GM12865 (cell line): ENCODE measurements at regions not wholly inside any gene's neighbourhood (a gene's known extent, or its start where the extent isn't known, plus 50 kb on each side); places are given as distances from the start of the nearest gene placed in this dataset.

Source experiments
- DNase-seq: peaks from one replicate; pipeline ENCODE4 v3.0.0; 2010; ENCODE audit warnings: low read depth
- H3K4me3 ChIP-seq: 2 replicates; pipeline ENCODE4 v1.5.1; 2011; ENCODE audit warnings: mild to moderate bottlenecking, low read depth, low read length, control low read depth
- TF ChIP-seq, protein P1 (sequence below): IDR thresholded peaks from 2 replicates; pipeline ENCODE4 v1.5.1; 2011; ENCODE audit warnings: low read length, control low read depth, low read depth, inconsistent platforms; ENCODE audit not compliant: insufficient read depth; ENCODE audit errors: missing control alignments

DNA sequence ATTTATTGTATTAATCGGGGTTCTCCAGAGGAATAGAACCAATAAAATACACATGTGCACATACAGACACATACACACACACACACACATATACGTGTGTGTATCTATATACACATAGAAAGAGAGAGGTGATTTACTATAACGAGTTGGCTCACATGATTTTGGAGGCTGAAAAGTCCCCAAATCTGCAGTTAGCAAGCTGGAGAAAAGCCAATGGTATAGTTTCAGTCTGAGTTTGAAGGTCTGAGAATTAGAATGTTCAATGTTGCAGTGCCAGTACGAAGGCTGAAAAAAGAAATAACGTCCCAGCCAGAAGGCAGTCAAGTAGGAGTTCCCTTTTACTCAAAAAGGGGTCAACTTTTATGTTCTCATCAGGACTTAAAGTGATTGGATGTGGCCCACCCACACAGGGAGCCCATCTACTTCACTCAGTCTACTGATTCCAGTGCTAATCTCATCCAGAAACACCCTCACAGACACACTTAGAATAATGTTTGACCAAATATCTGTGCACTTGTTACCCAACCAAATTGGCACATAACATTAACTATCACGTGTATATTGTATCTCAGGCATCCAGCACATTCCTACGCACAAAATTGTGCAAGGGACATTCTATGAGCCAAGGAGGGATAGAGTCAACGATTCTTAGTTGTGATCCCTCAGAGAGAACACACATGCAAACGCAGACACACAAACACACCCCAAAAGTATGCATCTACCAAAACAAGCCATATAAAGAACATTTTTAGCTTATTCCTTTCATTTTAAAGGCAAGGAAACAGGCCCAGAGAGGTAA is 195.5 kb upstream of the DUSP10 start:
- TF ChIP-seq, protein P1, sequence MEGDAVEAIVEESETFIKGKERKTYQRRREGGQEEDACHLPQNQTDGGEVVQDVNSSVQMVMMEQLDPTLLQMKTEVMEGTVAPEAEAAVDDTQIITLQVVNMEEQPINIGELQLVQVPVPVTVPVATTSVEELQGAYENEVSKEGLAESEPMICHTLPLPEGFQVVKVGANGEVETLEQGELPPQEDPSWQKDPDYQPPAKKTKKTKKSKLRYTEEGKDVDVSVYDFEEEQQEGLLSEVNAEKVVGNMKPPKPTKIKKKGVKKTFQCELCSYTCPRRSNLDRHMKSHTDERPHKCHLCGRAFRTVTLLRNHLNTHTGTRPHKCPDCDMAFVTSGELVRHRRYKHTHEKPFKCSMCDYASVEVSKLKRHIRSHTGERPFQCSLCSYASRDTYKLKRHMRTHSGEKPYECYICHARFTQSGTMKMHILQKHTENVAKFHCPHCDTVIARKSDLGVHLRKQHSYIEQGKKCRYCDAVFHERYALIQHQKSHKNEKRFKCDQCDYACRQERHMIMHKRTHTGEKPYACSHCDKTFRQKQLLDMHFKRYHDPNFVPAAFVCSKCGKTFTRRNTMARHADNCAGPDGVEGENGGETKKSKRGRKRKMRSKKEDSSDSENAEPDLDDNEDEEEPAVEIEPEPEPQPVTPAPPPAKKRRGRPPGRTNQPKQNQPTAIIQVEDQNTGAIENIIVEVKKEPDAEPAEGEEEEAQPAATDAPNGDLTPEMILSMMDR, result no peak
- peak; percentile 67 for DNase-seq
- no peak overlapping the region for H3K4me3 ChIP-seq

DNA sequence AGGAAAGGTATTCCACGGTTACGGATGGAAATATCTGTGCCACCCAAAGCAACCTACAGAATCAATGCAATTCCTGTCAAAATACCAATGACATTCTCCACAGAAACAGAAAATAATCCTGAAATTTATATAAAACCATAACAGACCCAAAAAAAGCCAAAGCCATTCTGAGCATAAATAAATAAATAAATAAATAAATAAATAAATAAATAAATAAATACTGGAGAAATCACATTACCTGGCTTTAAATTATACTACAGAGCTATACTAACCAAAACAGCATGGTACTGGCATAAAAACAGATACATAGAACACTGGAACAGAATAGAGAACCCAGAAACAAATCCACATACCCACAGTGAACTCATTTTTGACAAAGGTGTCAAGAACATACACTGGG is 191.9 kb upstream of the DUSP10 start:
- TF ChIP-seq, protein P1, result no peak
- no peak for DNase-seq
- no peak overlapping the region for H3K4me3 ChIP-seq

DNA sequence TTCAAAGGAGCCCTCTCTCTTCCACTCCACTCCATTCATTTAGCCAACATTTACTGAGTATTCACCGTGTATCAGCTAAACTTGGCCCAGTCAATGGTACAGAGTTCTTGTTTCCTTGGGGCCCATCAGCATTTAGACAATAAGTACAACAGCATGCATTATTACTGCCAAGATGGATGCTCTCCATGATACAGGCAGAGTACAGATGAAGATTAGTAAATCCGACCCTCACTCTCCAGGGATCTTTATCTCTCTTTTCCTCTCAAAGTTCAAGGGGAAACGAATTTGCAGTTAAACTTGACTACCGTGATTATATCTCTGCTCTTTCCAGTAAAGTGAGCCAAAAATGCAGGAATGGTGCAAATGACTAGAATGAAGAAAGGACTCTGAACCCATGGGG is 184.6 kb upstream of the DUSP10 start:
- DNase-seq, result no peak
- TF ChIP-seq, protein P1, result no peak
- no peak overlapping the region for H3K4me3 ChIP-seq

DNA sequence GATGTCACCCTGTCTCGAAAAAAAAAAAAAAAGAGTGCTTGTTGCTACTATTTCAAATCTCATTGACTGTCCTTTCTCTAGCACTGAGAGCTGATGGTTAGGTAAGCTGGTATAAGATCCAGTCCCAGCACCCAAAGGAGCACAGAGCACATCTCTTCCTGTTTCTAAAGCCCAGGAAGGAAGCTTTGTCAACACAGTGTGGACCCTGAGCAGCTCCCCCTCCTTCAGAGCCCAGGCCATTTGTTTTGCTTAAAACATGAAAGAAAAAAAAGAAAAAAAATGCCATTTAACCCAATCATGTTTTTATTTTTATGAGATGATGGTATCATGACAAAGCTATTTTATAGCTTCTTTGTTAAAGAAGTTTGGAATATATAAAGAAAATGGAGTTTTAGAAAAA is 184.1 kb upstream of the DUSP10 start:
- no peak for DNase-seq
- H3K4me3 ChIP-seq, result no peak overlapping the region
- TF ChIP-seq, protein P1, result no peak

DNA sequence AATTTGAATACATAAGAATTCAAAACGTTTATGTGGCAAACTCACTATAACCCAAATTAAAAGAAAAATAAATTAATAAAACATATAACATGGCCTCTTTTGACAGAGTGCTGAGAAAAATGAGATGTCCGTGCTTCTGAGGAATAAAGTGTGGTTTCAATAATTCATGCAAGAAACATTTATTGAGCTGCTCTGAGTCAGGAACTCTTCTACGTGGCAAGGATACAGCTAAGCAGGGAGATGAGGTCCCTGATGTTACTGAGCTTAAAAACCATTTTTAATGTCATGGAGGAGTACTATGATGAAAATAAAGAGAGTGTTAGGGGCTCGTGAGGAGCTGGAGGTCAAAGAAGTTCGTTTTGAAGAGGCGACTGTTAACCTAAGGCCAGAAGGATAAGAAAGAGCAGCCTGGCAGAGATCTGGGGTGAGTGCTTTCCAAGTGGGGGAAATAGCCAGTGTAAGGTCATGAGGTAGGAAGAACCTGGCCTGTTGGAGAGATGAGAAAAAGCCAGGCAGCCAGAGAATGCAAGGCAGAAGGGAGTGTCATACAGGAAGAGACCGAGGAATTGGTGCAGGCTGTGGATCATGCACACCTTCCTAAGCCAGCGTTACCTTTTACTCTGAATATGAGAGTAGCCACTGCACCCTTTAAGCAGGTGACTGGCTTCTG is 182.2 kb upstream of the DUSP10 start:
- no peak overlapping the region for H3K4me3 ChIP-seq
- TF ChIP-seq, protein P1, result no peak
- DNase-seq, result no peak

DNA sequence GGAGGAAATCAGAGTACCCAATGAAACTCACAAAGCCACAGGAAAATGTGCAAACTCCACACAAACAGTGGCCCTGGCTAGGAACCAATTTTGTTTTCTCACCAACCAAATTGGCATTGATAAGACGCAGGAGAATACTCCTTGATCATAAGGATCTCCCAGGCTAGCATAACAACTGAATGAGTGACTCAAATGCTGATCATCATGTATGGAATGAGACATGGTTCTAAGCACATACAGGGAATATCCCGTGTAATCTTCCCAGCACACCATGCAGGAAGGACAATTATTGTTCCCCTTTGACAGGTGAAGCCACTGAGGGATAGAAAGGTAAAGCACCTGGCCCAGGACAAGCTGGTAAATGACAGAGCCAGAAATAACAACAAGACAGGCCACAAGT is 180.0 kb upstream of the DUSP10 start:
- TF ChIP-seq, protein P1, result no peak
- H3K4me3 ChIP-seq, result no peak overlapping the region
- DNase-seq, result no peak

DNA sequence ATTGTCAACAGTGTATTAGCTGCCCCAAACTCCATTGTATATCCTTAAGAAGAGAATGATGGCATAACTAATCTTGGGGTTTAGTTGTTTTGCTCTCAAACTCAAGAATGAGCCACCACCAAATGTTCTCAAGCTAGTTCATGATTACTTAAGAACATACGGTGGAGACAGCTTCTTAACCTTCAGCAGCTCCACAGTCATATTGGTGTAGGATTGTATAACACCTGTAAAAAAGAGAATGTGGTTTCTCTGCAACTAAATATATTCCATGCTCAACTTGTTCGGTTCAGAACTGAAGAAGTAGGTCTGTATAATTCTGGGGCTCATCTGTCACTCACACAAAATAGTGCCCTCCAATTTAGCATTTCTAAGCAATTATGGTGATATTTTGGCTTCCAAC is 177.9 kb upstream of the DUSP10 start:
- H3K4me3 ChIP-seq, result no peak overlapping the region
- DNase-seq, result no peak
- TF ChIP-seq, protein P1, result no peak
